ENCODE measurements at regions not wholly inside any gene's neighbourhood (a gene's known extent, or its start where the extent isn't known, plus 50 kb on each side); places are given as distances from the start of the nearest gene placed in this dataset.

DNA sequence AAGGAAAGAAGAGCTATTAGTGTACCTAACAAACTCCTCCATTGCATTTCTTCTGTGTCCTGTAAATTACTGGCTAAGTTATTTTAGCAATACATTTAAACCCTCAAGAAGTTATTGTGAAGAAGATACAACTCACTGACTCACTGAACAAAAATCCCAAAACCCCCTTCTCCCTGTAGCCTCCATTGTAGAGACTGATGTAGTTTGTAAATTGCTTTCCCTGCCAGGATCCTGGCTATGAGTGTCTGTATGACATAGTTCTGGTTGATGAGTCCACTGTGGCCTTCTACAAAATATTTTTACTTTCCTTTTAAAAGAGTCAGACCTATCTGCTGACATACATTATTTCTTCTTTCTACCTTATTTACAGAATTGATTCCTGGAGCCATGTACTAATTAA, 155.6 kb downstream of the SLC6A15 start:
- TF ChIP-seq, protein P1, sequence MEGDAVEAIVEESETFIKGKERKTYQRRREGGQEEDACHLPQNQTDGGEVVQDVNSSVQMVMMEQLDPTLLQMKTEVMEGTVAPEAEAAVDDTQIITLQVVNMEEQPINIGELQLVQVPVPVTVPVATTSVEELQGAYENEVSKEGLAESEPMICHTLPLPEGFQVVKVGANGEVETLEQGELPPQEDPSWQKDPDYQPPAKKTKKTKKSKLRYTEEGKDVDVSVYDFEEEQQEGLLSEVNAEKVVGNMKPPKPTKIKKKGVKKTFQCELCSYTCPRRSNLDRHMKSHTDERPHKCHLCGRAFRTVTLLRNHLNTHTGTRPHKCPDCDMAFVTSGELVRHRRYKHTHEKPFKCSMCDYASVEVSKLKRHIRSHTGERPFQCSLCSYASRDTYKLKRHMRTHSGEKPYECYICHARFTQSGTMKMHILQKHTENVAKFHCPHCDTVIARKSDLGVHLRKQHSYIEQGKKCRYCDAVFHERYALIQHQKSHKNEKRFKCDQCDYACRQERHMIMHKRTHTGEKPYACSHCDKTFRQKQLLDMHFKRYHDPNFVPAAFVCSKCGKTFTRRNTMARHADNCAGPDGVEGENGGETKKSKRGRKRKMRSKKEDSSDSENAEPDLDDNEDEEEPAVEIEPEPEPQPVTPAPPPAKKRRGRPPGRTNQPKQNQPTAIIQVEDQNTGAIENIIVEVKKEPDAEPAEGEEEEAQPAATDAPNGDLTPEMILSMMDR (IDR thresholded peaks at IDR 0.05; ENCODE audit: poor library complexity, severe bottlenecking), result no peak
- Histone ChIP-seq H3K9me3 (ENCODE audit: severe bottlenecking) (no peaks in the 10 kb centered on the region), H3K4me1 (ENCODE audit: insufficient read depth, poor library complexity, severe bottlenecking) (no peaks in the 10 kb centered on the region), H3K27ac (ENCODE audit: poor library complexity, severe bottlenecking) (no peak overlapping the region), H3K4me3 (ENCODE audit: severe bottlenecking) (no peak overlapping the region), H3K27me3 (ENCODE audit: insufficient read depth, poor library complexity, severe bottlenecking) (no peaks in the 10 kb centered on the region), H3K36me3 (ENCODE audit: low read depth) (no peaks in the 10 kb centered on the region)
- ATAC-seq (ENCODE audit: low read depth) (no peak), DNase-seq (ENCODE audit: low spot score) (no peak)

DNA sequence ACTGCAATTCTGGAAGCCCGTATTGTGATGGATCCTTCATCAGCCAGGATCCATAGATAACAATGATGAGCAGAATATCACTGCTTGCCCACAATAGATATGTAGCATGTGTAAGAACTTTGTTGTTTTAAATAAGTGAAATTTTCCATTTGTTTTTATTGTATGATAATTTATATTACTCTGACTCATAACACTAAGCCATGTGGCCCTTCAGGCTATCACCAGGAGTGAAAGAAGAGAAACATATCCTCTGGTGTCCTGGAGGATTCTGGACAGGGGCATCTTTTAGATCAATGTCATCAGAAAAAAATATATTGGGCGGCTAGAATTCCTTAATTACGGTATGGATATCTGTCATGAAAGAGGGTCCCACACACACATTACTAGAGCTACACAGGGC, 167.5 kb downstream of the SLC6A15 start:
- Histone ChIP-seq H3K27ac (ENCODE audit: poor library complexity, severe bottlenecking) (no peak overlapping the region), H3K9me3 (ENCODE audit: severe bottlenecking) (no peaks in the 10 kb centered on the region), H3K4me3 (ENCODE audit: severe bottlenecking) (no peak overlapping the region), H3K4me1 (ENCODE audit: insufficient read depth, poor library complexity, severe bottlenecking) (no peaks in the 10 kb centered on the region), H3K27me3 (ENCODE audit: insufficient read depth, poor library complexity, severe bottlenecking) (no peaks in the 10 kb centered on the region), H3K36me3 (ENCODE audit: low read depth) (no peaks in the 10 kb centered on the region)
- DNase-seq (ENCODE audit: low spot score), result no peak
- TF ChIP-seq, protein P1 (IDR thresholded peaks at IDR 0.05; ENCODE audit: poor library complexity, severe bottlenecking), result no peak
- no peak for ATAC-seq (ENCODE audit: low read depth)

DNA sequence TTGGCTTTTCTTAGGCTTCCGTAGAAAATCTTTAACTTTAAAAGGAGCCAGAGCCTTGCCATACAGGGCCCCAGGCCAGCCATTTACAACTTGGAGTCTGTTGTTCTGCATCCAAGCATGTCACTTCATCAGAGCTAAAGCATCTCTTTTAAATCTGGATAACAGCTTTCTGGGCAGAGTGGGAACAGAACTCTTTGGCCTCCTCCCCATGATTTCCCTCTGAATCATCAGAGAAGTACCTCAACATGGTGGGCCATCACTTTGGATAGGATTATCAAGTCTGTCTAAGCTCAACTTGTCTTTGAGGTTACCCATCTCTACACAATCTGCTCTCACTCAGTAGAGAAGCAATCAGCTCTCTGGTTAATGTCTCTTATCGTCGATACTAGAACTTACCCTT, 170.9 kb downstream of the SLC6A15 start:
- H3K27me3 ChIP-seq (ENCODE audit: insufficient read depth, poor library complexity, severe bottlenecking), result no peaks in the 10 kb centered on the region
- ATAC-seq (ENCODE audit: low read depth) (no peak), DNase-seq (ENCODE audit: low spot score) (no peak)
- no peaks in the 10 kb centered on the region for H3K9me3 ChIP-seq (ENCODE audit: severe bottlenecking)
- H3K4me1 ChIP-seq (ENCODE audit: insufficient read depth, poor library complexity, severe bottlenecking), result peaks cover 14% of the 10 kb centered on the region
- TF ChIP-seq, protein P1 (IDR thresholded peaks at IDR 0.05; ENCODE audit: poor library complexity, severe bottlenecking), result no peak
- H3K27ac ChIP-seq (ENCODE audit: poor library complexity, severe bottlenecking), result no peak overlapping the region
- no peak overlapping the region for H3K4me3 ChIP-seq (ENCODE audit: severe bottlenecking)
- H3K36me3 ChIP-seq (ENCODE audit: low read depth), result no peaks in the 10 kb centered on the region

DNA sequence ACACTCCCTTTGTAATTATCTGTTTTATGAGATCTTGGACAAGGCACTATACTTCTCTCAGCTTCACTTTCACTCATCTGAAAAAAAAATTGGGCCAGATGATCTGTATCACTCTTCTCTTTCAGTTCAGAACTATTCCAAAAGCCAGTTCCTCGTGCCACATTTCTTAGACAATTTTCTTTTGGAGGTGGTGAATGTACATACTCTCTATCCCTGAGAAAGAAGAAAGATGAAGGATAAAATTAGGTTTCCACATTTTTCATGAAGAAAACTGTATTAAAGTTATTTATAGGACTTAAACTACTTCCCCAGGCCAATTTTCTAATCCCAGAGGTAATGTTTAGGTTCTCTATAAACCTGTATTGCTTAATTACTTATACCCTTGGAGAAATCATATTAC, 171.6 kb downstream of the SLC6A15 start:
- Histone ChIP-seq H3K9me3 (ENCODE audit: severe bottlenecking) (no peaks in the 10 kb centered on the region), H3K4me3 (ENCODE audit: severe bottlenecking) (no peak overlapping the region), H3K4me1 (ENCODE audit: insufficient read depth, poor library complexity, severe bottlenecking) (peaks cover 14% of the 10 kb centered on the region), H3K27me3 (ENCODE audit: insufficient read depth, poor library complexity, severe bottlenecking) (no peaks in the 10 kb centered on the region), H3K27ac (ENCODE audit: poor library complexity, severe bottlenecking) (no peak overlapping the region), H3K36me3 (ENCODE audit: low read depth) (no peaks in the 10 kb centered on the region)
- DNase-seq (ENCODE audit: low spot score) (no peak), ATAC-seq (ENCODE audit: low read depth) (no peak)
- TF ChIP-seq, protein P1 (IDR thresholded peaks at IDR 0.05; ENCODE audit: poor library complexity, severe bottlenecking), result no peak

DNA sequence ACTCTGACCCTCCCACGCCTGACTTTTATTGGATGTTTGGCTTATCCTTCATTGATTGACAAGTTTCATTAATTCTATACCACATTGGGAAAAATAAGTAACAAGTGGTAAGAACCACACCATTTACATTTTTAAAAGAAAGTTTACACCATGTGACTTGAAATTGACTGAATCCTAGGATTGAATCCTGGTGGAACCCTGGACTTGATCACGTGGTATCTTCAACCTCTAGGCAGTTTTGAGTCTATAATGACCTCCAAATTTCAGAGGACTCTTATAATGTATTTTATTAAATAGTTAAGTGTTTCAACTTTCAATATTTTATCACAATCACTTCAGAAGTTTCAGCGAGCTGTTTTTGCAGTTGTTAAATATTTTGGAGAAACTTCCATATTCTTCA, 172.0 kb downstream of the SLC6A15 start:
- TF ChIP-seq, protein P1 (IDR thresholded peaks at IDR 0.05; ENCODE audit: poor library complexity, severe bottlenecking), result no peak
- no peak for ATAC-seq (ENCODE audit: low read depth)
- H3K36me3 ChIP-seq (ENCODE audit: low read depth), result no peaks in the 10 kb centered on the region
- no peak overlapping the region for H3K4me3 ChIP-seq (ENCODE audit: severe bottlenecking)
- no peak for DNase-seq (ENCODE audit: low spot score)
- no peaks in the 10 kb centered on the region for H3K9me3 ChIP-seq (ENCODE audit: severe bottlenecking)
- H3K27me3 ChIP-seq (ENCODE audit: insufficient read depth, poor library complexity, severe bottlenecking), result no peaks in the 10 kb centered on the region
- H3K4me1 ChIP-seq (ENCODE audit: insufficient read depth, poor library complexity, severe bottlenecking), result peaks cover 14% of the 10 kb centered on the region
- H3K27ac ChIP-seq (ENCODE audit: poor library complexity, severe bottlenecking), result no peak overlapping the region
